ENCODE measurements at regions not wholly inside any gene's neighbourhood (a gene's known extent, or its start where the extent isn't known, plus 50 kb on each side); places are given as distances from the start of the nearest gene placed in this dataset.

GRCh38 chr5:111859533-111860270 lies 102.7 kb upstream of the NREP start:
- Histone ChIP-seq H3K4me3 (replicated peaks; ENCODE audit: insufficient read depth, low read length) (no peak overlapping the region), H3K27me3 (ENCODE audit: insufficient read depth, poor library complexity, severe bottlenecking) (no peaks in the 10 kb centered on the region), H3K27ac (replicated peaks) (no peak overlapping the region)
- TF ChIP-seq GABPA (IDR thresholded peaks at IDR 0.05; ENCODE audit: low read depth) (no peak), SPI1 (IDR thresholded peaks at IDR 0.05; ENCODE audit: borderline replicate concordance, low read depth) (no peak), REST (IDR thresholded peaks at IDR 0.05; ENCODE audit: insufficient replicate concordance, low read depth) (no peak), POLR2AphosphoS5 (IDR thresholded peaks at IDR 0.05; ENCODE audit: low read depth) (no peak), CTCF (IDR thresholded peaks at IDR 0.05; ENCODE audit: insufficient read depth, low read length) (no peak)
- DNase-seq (ENCODE audit: low read depth in 1 of 2, low spot score in 1 of 2), result no peak

- DNase-seq (ENCODE audit: low read depth in 1 of 2, low spot score in 1 of 2), result no peak
- TF ChIP-seq CTCF (IDR thresholded peaks at IDR 0.05; ENCODE audit: insufficient read depth, low read length), result no peak
- TF ChIP-seq GABPA (IDR thresholded peaks at IDR 0.05; ENCODE audit: low read depth), result no peak
- no peak for TF ChIP-seq SPI1 (IDR thresholded peaks at IDR 0.05; ENCODE audit: borderline replicate concordance, low read depth)
- no peak for TF ChIP-seq POLR2AphosphoS5 (IDR thresholded peaks at IDR 0.05; ENCODE audit: low read depth)
- no peak for TF ChIP-seq REST (IDR thresholded peaks at IDR 0.05; ENCODE audit: insufficient replicate concordance, low read depth)
These were observed 102.0 kb upstream of the NREP start for GRCh38 chr5:111859031-111859430.

GRCh38 chr5:111857623-111858022 lies 100.6 kb upstream of the NREP start:
- no peak overlapping the region for H3K4me3 ChIP-seq (replicated peaks; ENCODE audit: insufficient read depth, low read length)
- no peak for DNase-seq (ENCODE audit: low read depth in 1 of 2, low spot score in 1 of 2)
- no peaks in the 10 kb centered on the region for H3K27me3 ChIP-seq (ENCODE audit: insufficient read depth, poor library complexity, severe bottlenecking)
- H3K27ac ChIP-seq (replicated peaks), result no peak overlapping the region
- no peak for TF ChIP-seq SPI1 (IDR thresholded peaks at IDR 0.05; ENCODE audit: borderline replicate concordance, low read depth)
- no peak for TF ChIP-seq POLR2AphosphoS5 (IDR thresholded peaks at IDR 0.05; ENCODE audit: low read depth)
- no peak for TF ChIP-seq REST (IDR thresholded peaks at IDR 0.05; ENCODE audit: insufficient replicate concordance, low read depth)
- no peak for TF ChIP-seq CTCF (IDR thresholded peaks at IDR 0.05; ENCODE audit: insufficient read depth, low read length)
- TF ChIP-seq GABPA (IDR thresholded peaks at IDR 0.05; ENCODE audit: low read depth), result no peak

More at GRCh38 chr5:111859031-111859430, 102.0 kb upstream of the NREP start:
- H3K27ac ChIP-seq (replicated peaks), result no peak overlapping the region
- no peak overlapping the region for H3K4me3 ChIP-seq (replicated peaks; ENCODE audit: insufficient read depth, low read length)
- H3K27me3 ChIP-seq (ENCODE audit: insufficient read depth, poor library complexity, severe bottlenecking), result no peaks in the 10 kb centered on the region
